Esophagus squamous epithelium (tissue), 4 donors: ENCODE measurements at regions not wholly inside any gene's neighbourhood (a gene's known extent, or its start where the extent isn't known, plus 50 kb on each side); places are given as distances from the start of the nearest gene placed in this dataset.
"Not testable (repeated sequence)": the region's sequence is repeated elsewhere in the genome, so short reads cannot be mapped to it uniquely, and the experiment has no call there.

ENCODE experiments used
- CTCF ChIP-seq, 6 experiments: fragments of 450-650 bp in 4 of 6; fragments of 200-600 bp in 2 of 6; sonication (generic) in 2 of 6; IDR thresholded peaks; one replicate each; pipeline ENCODE4 v1.5.1; 2016 to 2019; ENCODE audit warnings: antibody characterized with exemption in 6 of 6, mild to moderate bottlenecking in 4 of 6, moderate library complexity in 4 of 6
- POLR2A ChIP-seq, 4 donors: fragments of 450-650 bp; IDR thresholded peaks; one replicate each; pipeline ENCODE4 v1.6.1; 2017; ENCODE audit warnings: antibody characterized with exemption in 4 of 4, mild to moderate bottlenecking in 4 of 4, moderate library complexity in 3 of 4

GRCh38 chr5:50607456-50607855 lies 59.0 kb upstream of the PARP8 start:
- not testable (repeated sequence) for TF ChIP-seq CTCF, POLR2A (IDR thresholded peaks at IDR 0.05)
